Glomerular endothelial cell (primary cell): ENCODE measurements at regions not wholly inside any gene's neighbourhood (a gene's known extent, or its start where the extent isn't known, plus 50 kb on each side); places are given as distances from the start of the nearest gene placed in this dataset.
"Not testable (repeated sequence)": the region's sequence is repeated elsewhere in the genome, so short reads cannot be mapped to it uniquely, and the experiment has no call there.

Source experiments
- DNase-seq: peaks from one replicate; pipeline ENCODE4 v3.0.0-alpha.2; 2011; ENCODE audit warnings: low read depth, low spot score; ENCODE audit errors: extremely low read depth

GRCh38 chr3:64393193-64393592 lies 167.9 kb upstream of the PRICKLE2 start:
- DNase-seq: no peak

- no peak for DNase-seq
Observed at GRCh38 chr3:64392001-64392400, 166.7 kb upstream of the PRICKLE2 start.

DNA sequence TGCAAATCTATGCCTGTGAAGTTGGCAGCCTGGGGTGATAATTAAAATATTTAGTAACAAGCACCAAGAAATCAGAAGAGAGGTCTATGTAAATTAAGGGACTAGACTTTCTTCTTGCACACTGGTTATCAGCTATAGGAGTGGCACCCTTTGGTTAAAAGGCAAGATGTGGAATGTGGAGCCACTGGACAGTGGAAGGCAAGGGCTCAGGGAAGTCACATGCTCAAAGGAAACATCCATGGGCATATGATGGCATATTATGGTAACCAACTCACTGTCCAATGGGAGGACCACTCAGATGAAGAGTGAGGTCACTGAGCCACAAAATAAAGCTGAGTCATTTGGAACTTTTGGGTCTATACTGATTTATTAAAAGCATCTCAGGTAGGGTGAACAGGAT lies 165.6 kb upstream of the PRICKLE2 start:
- DNase-seq: no peak

GRCh38 chr3:64388886-64389285 lies 163.6 kb upstream of the PRICKLE2 start:
- no peak for DNase-seq

- DNase-seq: no peak
Observed at GRCh38 chr3:64387688-64388087, 162.4 kb upstream of the PRICKLE2 start.

- no peak for DNase-seq
Observed at GRCh38 chr3:64385277-64385676, 160.0 kb upstream of the PRICKLE2 start.

- DNase-seq: no peak
Observed at GRCh38 chr3:64384561-64384960, 159.3 kb upstream of the PRICKLE2 start.

- no peak for DNase-seq
Observed at GRCh38 chr3:64382153-64382552, 156.9 kb upstream of the PRICKLE2 start.

DNA sequence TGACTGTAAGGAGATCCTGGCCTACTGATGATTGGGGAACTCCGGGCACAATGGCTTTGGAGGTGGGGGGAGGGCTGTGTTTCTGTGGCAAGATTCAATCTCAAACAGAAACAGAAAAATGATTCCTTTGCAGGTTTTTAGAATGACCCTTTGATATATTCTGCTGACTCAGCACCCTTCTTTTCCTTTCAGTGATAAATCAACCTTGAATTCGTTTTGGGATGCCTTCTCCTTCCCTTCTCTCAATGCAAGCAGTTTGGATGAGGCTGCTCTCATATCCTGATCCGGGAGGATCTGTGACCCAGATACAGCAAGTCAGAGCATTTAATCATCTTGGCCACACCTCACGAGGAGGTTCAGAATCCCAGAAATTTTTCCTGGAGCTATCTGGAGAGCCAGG lies 156.1 kb upstream of the PRICKLE2 start:
- no peak for DNase-seq

GRCh38 chr3:64380546-64380945 lies 155.3 kb upstream of the PRICKLE2 start:
- DNase-seq: no peak

- no peak for DNase-seq
Observed at GRCh38 chr3:64379221-64379620, 154.0 kb upstream of the PRICKLE2 start.

GRCh38 chr3:64377942-64378341 lies 152.7 kb upstream of the PRICKLE2 start:
- no peak for DNase-seq

DNA sequence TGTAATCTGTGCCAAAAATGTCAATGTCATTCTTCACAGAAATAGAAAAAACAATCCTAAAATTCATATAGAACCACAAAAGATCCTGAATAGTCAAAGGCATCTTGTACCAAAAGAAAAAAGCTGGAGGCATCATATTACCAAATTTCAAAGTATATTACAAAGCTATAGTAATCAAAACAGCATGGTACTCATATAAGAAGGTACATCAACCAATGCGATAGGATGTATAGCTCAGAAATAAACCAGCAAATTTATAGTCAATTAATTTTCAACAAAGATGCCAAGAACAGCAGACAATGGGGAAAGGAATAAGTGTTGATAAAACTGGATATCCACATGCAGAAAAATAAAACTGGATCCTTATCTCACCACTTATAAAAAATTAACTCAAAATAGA lies 150.5 kb upstream of the PRICKLE2 start:
- no peak for DNase-seq

- DNase-seq: no peak
Observed at GRCh38 chr3:64369390-64369789, 144.1 kb upstream of the PRICKLE2 start.

GRCh38 chr3:64368257-64369020 lies 143.2 kb upstream of the PRICKLE2 start:
- no peak for DNase-seq

- DNase-seq: no peak
Observed at GRCh38 chr3:64365877-64366276, 140.6 kb upstream of the PRICKLE2 start.

DNA sequence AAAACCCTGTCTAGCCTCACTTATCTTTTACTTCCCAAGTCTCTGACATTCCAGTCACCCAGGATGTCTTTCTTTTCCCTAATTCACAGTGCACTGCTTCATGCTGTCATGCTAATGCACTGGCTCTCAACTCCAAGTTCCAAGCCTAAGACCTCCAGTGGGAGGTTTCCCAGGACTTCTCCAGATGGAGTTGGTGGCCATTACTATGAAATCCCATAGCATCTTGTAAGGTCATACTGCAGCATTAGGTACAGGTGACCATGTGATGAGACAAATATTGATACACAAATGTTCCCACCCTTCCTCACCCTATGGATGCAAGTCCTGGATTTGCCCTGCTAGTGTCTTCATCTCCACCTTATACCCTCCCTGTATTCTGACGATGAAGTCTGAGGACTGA lies 138.6 kb upstream of the PRICKLE2 start:
- DNase-seq: no peak

GRCh38 chr3:64361962-64362735 lies 136.9 kb upstream of the PRICKLE2 start:
- DNase-seq: no peak

GRCh38 chr3:64361036-64361435 lies 135.8 kb upstream of the PRICKLE2 start:
- DNase-seq: not testable (repeated sequence)

GRCh38 chr3:64360280-64360679 lies 135.0 kb upstream of the PRICKLE2 start:
- DNase-seq: no peak

- no peak for DNase-seq
Observed at GRCh38 chr3:64359735-64360134, 134.5 kb upstream of the PRICKLE2 start.

DNA sequence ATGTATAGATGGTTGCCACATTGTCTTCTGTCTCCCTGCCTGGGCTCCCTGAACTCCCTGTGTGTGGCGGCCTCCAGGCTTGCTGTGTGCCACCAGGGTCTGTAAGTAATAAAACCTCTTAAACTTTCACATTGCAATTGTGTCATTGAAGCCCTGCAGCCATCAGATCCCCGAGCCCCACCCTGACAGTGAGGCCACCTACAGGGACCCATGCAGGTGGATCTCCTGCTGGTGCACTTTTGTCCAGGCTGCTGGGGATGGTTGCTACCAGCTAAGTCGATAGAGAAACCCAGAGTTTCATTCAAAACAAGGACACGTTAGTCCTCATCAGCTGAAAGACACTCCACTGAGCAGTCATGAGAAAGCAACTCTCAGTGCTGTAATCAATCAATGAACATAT lies 133.6 kb upstream of the PRICKLE2 start:
- no peak for DNase-seq
